Panc1 (cell line): ENCODE measurements at regions not wholly inside any gene's neighbourhood (a gene's known extent, or its start where the extent isn't known, plus 50 kb on each side); places are given as distances from the start of the nearest gene placed in this dataset.

Experiments
- POLR2AphosphoS5 ChIP-seq: IDR thresholded peaks from 2 replicates; pipeline ENCODE4 v1.6.1; 2012; ENCODE audit warnings: mild to moderate bottlenecking, low read depth, low read length, moderate library complexity
- SIN3A ChIP-seq: IDR thresholded peaks from 2 replicates; pipeline ENCODE4 v1.6.1; 2012; ENCODE audit warnings: low read depth, mild to moderate bottlenecking, low read length, moderate library complexity, borderline replicate concordance; ENCODE audit not compliant: insufficient read depth
- TCF7L2 ChIP-seq: IDR thresholded peaks from 2 replicates; pipeline ENCODE4 v1.6.1; 2011; ENCODE audit warnings: mild to moderate bottlenecking, low read depth, low read length, inconsistent platforms
- TF ChIP-seq, protein P1 (sequence below): fragments of 450-650 bp; IDR thresholded peaks from 2 replicates; pipeline ENCODE4 v1.5.1; 2017; ENCODE audit warnings: mild to moderate bottlenecking

DNA sequence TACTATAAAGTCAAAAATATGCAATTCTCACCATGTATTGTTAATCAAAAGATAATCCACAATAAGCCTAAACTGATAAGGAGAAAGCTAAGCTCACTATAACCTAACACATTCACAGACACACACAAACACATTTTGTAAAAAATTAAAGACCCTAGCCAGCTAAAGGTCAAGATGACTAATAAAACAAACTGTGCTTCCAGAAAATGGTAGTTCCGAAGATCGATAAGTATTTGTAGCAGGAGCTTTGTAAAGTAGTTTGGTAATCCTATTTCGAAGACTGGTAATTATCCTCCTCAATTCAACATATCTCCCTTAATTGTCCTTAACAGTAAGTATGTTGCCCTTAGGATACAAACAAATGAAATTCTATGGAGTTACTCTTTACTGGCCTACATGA lies 62.9 kb upstream of the CHMP2B start:
- TF ChIP-seq, protein P1, sequence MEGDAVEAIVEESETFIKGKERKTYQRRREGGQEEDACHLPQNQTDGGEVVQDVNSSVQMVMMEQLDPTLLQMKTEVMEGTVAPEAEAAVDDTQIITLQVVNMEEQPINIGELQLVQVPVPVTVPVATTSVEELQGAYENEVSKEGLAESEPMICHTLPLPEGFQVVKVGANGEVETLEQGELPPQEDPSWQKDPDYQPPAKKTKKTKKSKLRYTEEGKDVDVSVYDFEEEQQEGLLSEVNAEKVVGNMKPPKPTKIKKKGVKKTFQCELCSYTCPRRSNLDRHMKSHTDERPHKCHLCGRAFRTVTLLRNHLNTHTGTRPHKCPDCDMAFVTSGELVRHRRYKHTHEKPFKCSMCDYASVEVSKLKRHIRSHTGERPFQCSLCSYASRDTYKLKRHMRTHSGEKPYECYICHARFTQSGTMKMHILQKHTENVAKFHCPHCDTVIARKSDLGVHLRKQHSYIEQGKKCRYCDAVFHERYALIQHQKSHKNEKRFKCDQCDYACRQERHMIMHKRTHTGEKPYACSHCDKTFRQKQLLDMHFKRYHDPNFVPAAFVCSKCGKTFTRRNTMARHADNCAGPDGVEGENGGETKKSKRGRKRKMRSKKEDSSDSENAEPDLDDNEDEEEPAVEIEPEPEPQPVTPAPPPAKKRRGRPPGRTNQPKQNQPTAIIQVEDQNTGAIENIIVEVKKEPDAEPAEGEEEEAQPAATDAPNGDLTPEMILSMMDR, result no peak
- TF ChIP-seq POLR2AphosphoS5, result no peak
- TF ChIP-seq SIN3A, result no peak
- no peak for TF ChIP-seq TCF7L2
